ENCODE measurements at regions not wholly inside any gene's neighbourhood (a gene's known extent, or its start where the extent isn't known, plus 50 kb on each side); places are given as distances from the start of the nearest gene placed in this dataset.
A peak's percentile ranks its signal among the peaks of the same experiment; 100 is the strongest.
"Not testable (repeated sequence)": the region's sequence is repeated elsewhere in the genome, so short reads cannot be mapped to it uniquely, and the experiment has no call there.

GRCh38 chr3:104943974-104944373, 422.7 kb upstream of the ALCAM start:
- H3K4me1 Mint-ChIP-seq, result no peaks in the 10 kb centered on the region
- H3K4me3 Mint-ChIP-seq, result no peak overlapping the region
- H3K27ac Mint-ChIP-seq, result no peak overlapping the region
- no peak for DNase-seq
- H3K36me3 Mint-ChIP-seq (ENCODE audit: low read depth), result no peaks in the 10 kb centered on the region
- H3K27me3 Mint-ChIP-seq (ENCODE audit: low read depth, poor library complexity), result no peaks in the 10 kb centered on the region
- peaks cover 8% of the 10 kb centered on the region for H3K9me3 Mint-ChIP-seq
- TF ChIP-seq, protein P1, sequence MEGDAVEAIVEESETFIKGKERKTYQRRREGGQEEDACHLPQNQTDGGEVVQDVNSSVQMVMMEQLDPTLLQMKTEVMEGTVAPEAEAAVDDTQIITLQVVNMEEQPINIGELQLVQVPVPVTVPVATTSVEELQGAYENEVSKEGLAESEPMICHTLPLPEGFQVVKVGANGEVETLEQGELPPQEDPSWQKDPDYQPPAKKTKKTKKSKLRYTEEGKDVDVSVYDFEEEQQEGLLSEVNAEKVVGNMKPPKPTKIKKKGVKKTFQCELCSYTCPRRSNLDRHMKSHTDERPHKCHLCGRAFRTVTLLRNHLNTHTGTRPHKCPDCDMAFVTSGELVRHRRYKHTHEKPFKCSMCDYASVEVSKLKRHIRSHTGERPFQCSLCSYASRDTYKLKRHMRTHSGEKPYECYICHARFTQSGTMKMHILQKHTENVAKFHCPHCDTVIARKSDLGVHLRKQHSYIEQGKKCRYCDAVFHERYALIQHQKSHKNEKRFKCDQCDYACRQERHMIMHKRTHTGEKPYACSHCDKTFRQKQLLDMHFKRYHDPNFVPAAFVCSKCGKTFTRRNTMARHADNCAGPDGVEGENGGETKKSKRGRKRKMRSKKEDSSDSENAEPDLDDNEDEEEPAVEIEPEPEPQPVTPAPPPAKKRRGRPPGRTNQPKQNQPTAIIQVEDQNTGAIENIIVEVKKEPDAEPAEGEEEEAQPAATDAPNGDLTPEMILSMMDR (IDR thresholded peaks at IDR 0.05), result no peak

DNA sequence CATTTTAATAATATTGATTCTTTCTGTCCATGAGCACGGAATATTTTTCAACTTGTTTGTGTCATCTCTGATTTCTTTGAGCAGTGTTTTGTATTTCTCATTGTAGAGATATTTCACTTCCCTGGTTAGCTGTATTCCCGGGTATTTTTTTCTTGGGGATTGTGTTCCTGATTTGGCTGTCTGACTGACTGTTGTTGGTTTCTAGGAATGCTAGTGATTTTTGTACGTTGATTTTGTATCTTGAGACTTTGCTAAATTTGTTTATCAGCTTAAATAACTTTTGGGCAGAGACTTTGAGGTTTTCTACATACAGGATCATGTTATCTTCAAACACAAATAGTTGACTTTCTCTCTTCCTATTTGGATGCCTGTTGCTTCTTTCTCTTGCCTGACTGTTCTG, 418.8 kb upstream of the ALCAM start:
- TF ChIP-seq, protein P1 (IDR thresholded peaks at IDR 0.05), result no peak
- Mint-ChIP-seq H3K4me1 (peaks cover 15% of the 10 kb centered on the region), H3K27ac (no peak overlapping the region), H3K27me3 (ENCODE audit: low read depth, poor library complexity) (no peaks in the 10 kb centered on the region), H3K36me3 (ENCODE audit: low read depth) (no peaks in the 10 kb centered on the region), H3K4me3 (no peak overlapping the region), H3K9me3 (peaks cover 14% of the 10 kb centered on the region)
- DNase-seq, result no peak

DNA sequence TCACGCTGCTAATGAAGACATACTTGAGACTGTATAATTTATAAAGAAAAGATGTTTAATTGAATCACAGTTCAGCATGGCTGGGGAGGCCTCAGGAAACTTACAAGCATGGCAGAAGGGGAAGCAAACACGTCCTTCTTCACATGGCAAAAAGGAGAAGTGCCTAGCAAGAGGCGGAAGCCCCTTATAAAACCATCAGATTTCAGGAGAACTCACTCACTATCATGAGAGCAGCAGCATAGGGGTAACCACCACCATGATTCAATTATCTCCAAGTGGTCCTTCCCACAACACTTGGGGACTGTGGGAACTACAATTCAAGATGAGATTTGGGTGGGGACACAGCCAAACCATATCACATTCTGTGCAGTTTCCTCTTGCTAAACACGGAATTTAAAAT, 416.9 kb upstream of the ALCAM start:
- not testable (repeated sequence) for H3K27ac Mint-ChIP-seq; DNase-seq; H3K36me3 Mint-ChIP-seq (ENCODE audit: low read depth); H3K4me3 Mint-ChIP-seq; H3K27me3 Mint-ChIP-seq (ENCODE audit: low read depth, poor library complexity)
- peaks cover 14% of the 10 kb centered on the region for H3K9me3 Mint-ChIP-seq
- peaks cover 15% of the 10 kb centered on the region for H3K4me1 Mint-ChIP-seq

- peaks cover 15% of the 10 kb centered on the region for H3K4me1 Mint-ChIP-seq
These were observed 415.3 kb upstream of the ALCAM start for GRCh38 chr3:104951426-104951825.

DNA sequence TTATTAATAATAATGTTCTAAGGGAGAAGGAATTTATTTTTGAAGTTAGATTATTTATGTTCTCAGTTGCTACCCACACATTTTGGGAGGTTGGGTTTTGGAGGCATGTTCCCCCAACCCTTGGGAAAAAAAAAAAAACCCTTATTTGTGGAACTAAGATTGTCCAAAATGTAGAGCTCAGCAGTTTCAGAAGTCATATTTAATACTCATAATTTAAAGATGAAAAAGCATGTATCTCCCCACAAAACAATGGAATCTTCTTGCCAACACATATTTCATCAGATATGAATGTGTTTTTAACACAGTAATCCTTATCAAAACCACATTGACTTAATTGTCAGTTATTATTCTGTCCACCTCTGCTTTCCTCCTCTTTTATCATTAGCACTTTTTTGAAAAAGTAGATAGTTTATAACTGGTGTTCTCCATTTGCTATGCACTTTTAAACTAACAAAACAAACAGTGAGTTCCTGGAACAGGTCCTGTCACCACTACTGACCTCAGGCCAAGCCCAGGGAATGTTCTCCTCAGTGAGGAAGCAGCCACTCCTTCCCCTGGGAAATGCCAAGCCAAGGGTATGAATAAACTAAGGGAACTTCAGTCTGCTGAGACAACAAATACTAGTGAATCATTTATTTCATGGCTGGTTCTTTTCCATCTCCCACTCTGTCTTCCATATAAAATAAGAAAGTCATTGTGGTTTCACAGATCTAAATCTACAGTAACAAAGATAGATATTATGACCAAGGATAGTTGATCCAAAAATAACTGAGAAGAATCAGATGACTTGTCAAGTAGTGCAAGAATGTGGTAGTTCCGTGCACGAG, 414.4 kb upstream of the ALCAM start:
- H3K9me3 Mint-ChIP-seq, result peaks cover 6% of the 10 kb centered on the region
- peak overlapping the region; percentile 58 for H3K27ac Mint-ChIP-seq
- TF ChIP-seq, protein P1 (IDR thresholded peaks at IDR 0.05), result no peak
- no peak overlapping the region for H3K4me3 Mint-ChIP-seq
- H3K36me3 Mint-ChIP-seq (ENCODE audit: low read depth), result no peaks in the 10 kb centered on the region
- peaks cover 15% of the 10 kb centered on the region for H3K4me1 Mint-ChIP-seq
- H3K27me3 Mint-ChIP-seq (ENCODE audit: low read depth, poor library complexity), result peaks cover 3% of the 10 kb centered on the region
- DNase-seq, result no peak

More at GRCh38 chr3:104951426-104951825, 415.3 kb upstream of the ALCAM start:
- DNase-seq, result no peak
- no peak overlapping the region for H3K4me3 Mint-ChIP-seq
- TF ChIP-seq, protein P1 (IDR thresholded peaks at IDR 0.05), result no peak
- H3K9me3 Mint-ChIP-seq, result peaks cover 6% of the 10 kb centered on the region
- no peak overlapping the region for H3K27ac Mint-ChIP-seq
- H3K36me3 Mint-ChIP-seq (ENCODE audit: low read depth), result no peaks in the 10 kb centered on the region
- no peaks in the 10 kb centered on the region for H3K27me3 Mint-ChIP-seq (ENCODE audit: low read depth, poor library complexity)

DNA sequence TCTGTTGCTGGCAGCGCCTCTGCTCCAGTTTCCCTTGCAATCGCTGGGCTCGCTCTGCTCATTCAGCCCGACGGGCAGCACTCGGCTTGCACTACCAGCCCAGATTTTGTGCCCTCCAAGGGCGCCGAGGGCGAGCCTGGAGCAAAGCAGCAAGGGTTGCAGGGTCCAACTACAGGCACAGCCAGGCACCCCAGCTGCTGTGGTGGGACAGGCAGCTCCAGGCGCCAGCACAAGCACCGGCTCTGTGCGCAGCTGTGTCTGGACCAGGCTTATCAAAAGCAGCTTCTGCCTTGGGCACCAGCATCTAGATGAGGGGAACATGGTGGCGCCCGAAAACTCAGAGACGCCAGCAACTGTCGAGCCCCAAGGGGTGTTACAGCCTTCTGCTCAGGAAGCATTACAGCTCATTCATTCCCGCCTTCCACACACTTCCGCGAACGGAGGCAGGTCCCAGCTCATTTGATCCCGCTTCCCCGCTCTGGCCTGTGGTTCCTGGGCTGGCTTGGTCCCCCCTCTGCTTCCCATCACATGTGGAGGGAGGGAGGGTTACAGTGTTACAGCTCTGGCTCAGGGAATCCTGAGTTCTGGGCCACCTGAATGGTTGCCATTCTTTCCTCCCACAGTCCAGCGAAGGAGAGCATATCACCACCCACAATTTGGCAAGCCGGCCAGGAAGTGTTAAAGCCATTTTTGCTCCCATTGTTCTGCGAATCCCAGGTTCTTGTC, 409.9 kb upstream of the ALCAM start:
- Mint-ChIP-seq H3K36me3 (ENCODE audit: low read depth) (no peaks in the 10 kb centered on the region), H3K4me1 (peaks cover 23% of the 10 kb centered on the region), H3K9me3 (peaks cover under 1% of the 10 kb centered on the region), H3K27me3 (ENCODE audit: low read depth, poor library complexity) (peaks cover 3% of the 10 kb centered on the region), H3K4me3 (no peak overlapping the region), H3K27ac (no peak overlapping the region)
- no peak for DNase-seq
- TF ChIP-seq, protein P1 (IDR thresholded peaks at IDR 0.05), result no peak
